ENCODE measurements at regions not wholly inside any gene's neighbourhood (a gene's known extent, or its start where the extent isn't known, plus 50 kb on each side); places are given as distances from the start of the nearest gene placed in this dataset.

GRCh38 chr17:34414339-34414738, 51.3 kb upstream of the CCL1 start:
- no peak for DNase-seq

GRCh38 chr17:34413443-34414119, 50.5 kb upstream of the CCL1 start:
- DNase-seq: no peak

GRCh38 chr17:34412965-34413441, 50.0 kb upstream of the CCL1 start:
- DNase-seq: no peak

Data from CD4-positive, alpha-beta T cell treated with Interleukin-4 for 1 hour (primary cell).